ENCODE measurements at regions not wholly inside any gene's neighbourhood (a gene's known extent, or its start where the extent isn't known, plus 50 kb on each side); places are given as distances from the start of the nearest gene placed in this dataset.
A peak's percentile ranks its signal among the peaks of the same experiment; 100 is the strongest.
"Not testable (repeated sequence)": the region's sequence is repeated elsewhere in the genome, so short reads cannot be mapped to it uniquely, and the experiment has no call there.

DNA sequence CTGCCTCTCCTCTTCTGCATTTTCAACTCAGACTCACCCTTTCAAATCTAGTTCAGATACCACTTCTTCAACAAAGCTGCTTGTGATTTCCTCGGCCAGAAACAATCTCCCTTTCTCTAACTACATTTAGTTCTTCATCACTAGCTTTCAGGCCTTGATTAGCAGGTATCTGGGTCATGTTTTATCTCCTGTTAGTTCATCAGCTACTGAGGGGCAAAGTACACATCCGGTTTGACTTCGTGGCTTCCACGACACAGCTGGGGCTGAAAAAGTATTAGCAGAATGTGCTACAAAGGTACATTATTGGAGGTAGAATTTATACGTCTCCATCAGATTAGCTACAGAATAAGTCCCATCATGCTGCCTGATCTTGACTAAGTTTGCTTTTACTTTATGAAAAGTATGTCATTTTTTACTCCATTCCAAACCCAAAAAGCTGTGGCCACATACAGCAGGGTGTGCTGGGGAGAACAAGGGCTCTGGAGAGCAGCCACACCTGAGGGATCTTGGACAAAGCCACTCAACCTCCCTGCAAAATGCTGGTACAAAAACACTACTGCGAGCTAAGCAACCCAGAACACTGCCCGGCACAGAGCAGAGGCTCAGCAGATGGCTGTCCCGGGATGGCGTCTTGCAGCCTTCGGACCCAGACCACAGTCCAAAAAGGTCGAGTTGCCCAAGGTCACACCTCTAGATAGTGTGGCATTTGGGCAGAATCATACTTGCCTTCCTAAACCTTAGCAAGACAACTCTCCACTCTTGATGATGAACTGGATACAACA, 120.5 kb upstream of the PRKX start:
- RAD21 ChIA-PET (ENCODE audit: unreplicated experiment), result not testable (repeated sequence)

DNA sequence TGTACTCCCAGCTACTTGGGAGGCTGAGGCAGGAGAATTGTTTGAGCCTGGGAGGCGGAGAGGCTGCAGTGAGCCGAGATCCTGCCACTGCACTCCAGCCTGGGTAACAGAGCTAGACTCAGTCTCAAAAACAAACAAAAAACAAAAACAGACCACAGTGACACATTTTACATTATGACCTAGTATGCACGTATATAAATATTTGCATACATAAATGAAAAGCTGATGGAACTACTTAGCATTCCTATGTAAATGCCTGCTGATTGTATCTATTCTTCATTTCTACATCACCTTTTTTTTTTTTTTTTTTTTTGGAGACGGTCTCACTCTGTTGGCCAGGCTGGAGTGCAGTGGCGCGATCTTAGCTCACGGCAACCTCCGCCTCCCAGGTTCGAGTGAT, 116.6 kb upstream of the PRKX start:
- H3K27ac ChIP-seq (ENCODE audit: control insufficient read depth, insufficient read depth); intact Hi-C loops (cut with micrococcal nuclease; ENCODE audit: unreplicated experiment); DNase-seq (ENCODE audit: low read depth, low spot score); H3K27me3 ChIP-seq (replicated peaks in 1 of 2; ENCODE audit: control insufficient read depth in 2 of 2, insufficient read depth in 2 of 2, low read length in 1 of 2); CTCF ChIA-PET; FAIRE-seq; H3K9ac ChIP-seq (ENCODE audit: control insufficient read depth, insufficient read depth, low read length); RAD21 ChIA-PET (ENCODE audit: unreplicated experiment); in situ Hi-C loops (cut with MboI); H4K20me1 ChIP-seq (ENCODE audit: control insufficient read depth, insufficient read depth); H2AFZ ChIP-seq (ENCODE audit: control insufficient read depth, low read depth, low read length); H3K9me3 ChIP-seq (replicated peaks; ENCODE audit: control insufficient read depth, insufficient read depth, low read length); H3K4me3 ChIP-seq; SMC1A ChIA-PET (ENCODE audit: uncharacterized antibody, unreplicated experiment); H3K79me2 ChIP-seq (ENCODE audit: control insufficient read depth, insufficient read depth, low read length); H3K4me2 ChIP-seq (ENCODE audit: control insufficient read depth, insufficient read depth); H3K36me3 ChIP-seq (ENCODE audit: control insufficient read depth in 2 of 2, insufficient read depth in 2 of 2, low read length in 1 of 2); POLR2A ChIA-PET; H3K4me1 ChIP-seq (ENCODE audit: control insufficient read depth, insufficient read depth, low read length); BruUV-seq (replicated peaks); ATAC-seq: not testable (repeated sequence)
- 96% methylated on average over 5 of the region's 9 CpGs for WGBS (ENCODE audit: insufficient coverage, insufficient replicate concordance, low lambda C conversion rate, missing lambda C conversion rate)

More for the DNA sequence above, 120.5 kb upstream of the PRKX start:
- intact Hi-C loops (cut with micrococcal nuclease; ENCODE audit: unreplicated experiment); H3K27me3 ChIP-seq (replicated peaks in 1 of 2; ENCODE audit: control insufficient read depth in 2 of 2, insufficient read depth in 2 of 2, low read length in 1 of 2); H3K79me2 ChIP-seq (ENCODE audit: control insufficient read depth, insufficient read depth, low read length); H3K27ac ChIP-seq (ENCODE audit: control insufficient read depth, insufficient read depth); H3K4me1 ChIP-seq (ENCODE audit: control insufficient read depth, insufficient read depth, low read length); H2AFZ ChIP-seq (ENCODE audit: control insufficient read depth, low read depth, low read length); FAIRE-seq; in situ Hi-C loops (cut with MboI); H3K4me3 ChIP-seq; H3K4me2 ChIP-seq (ENCODE audit: control insufficient read depth, insufficient read depth); H3K9me3 ChIP-seq (replicated peaks; ENCODE audit: control insufficient read depth, insufficient read depth, low read length); H3K36me3 ChIP-seq (ENCODE audit: control insufficient read depth in 2 of 2, insufficient read depth in 2 of 2, low read length in 1 of 2); H3K9ac ChIP-seq (ENCODE audit: control insufficient read depth, insufficient read depth, low read length); ATAC-seq; DNase-seq (ENCODE audit: low read depth, low spot score); H4K20me1 ChIP-seq (ENCODE audit: control insufficient read depth, insufficient read depth); POLR2A ChIA-PET; SMC1A ChIA-PET (ENCODE audit: uncharacterized antibody, unreplicated experiment); CTCF ChIA-PET: not testable (repeated sequence)
- no CpG with 5 or more reads among the region's 11 CpGs for WGBS (ENCODE audit: insufficient coverage, insufficient replicate concordance, low lambda C conversion rate, missing lambda C conversion rate)
- BruUV-seq (replicated peaks), result TSS peak; percentile 46

GRCh38 chrX:3829041-3829531, 115.6 kb upstream of the PRKX start:
- H3K27ac ChIP-seq (ENCODE audit: control insufficient read depth, insufficient read depth); H3K36me3 ChIP-seq (ENCODE audit: control insufficient read depth in 2 of 2, insufficient read depth in 2 of 2, low read length in 1 of 2); SMC1A ChIA-PET (ENCODE audit: uncharacterized antibody, unreplicated experiment); H3K27me3 ChIP-seq (replicated peaks in 1 of 2; ENCODE audit: control insufficient read depth in 2 of 2, insufficient read depth in 2 of 2, low read length in 1 of 2); ATAC-seq; CTCF ChIA-PET; in situ Hi-C loops (cut with MboI); H3K4me3 ChIP-seq; H3K79me2 ChIP-seq (ENCODE audit: control insufficient read depth, insufficient read depth, low read length); H3K4me2 ChIP-seq (ENCODE audit: control insufficient read depth, insufficient read depth); H2AFZ ChIP-seq (ENCODE audit: control insufficient read depth, low read depth, low read length); FAIRE-seq; H3K4me1 ChIP-seq (ENCODE audit: control insufficient read depth, insufficient read depth, low read length); POLR2A ChIA-PET; DNase-seq (ENCODE audit: low read depth, low spot score); H4K20me1 ChIP-seq (ENCODE audit: control insufficient read depth, insufficient read depth); RAD21 ChIA-PET (ENCODE audit: unreplicated experiment); intact Hi-C loops (cut with micrococcal nuclease; ENCODE audit: unreplicated experiment); H3K9me3 ChIP-seq (replicated peaks; ENCODE audit: control insufficient read depth, insufficient read depth, low read length); H3K9ac ChIP-seq (ENCODE audit: control insufficient read depth, insufficient read depth, low read length): not testable (repeated sequence)
- TSS peak; percentile 12 for BruUV-seq (replicated peaks)
- WGBS (ENCODE audit: insufficient coverage, insufficient replicate concordance, low lambda C conversion rate, missing lambda C conversion rate), result 82% methylated on average over 5 of the region's 12 CpGs

GRCh38 chrX:3828378-3829040, 115.1 kb upstream of the PRKX start:
- H3K36me3 ChIP-seq (ENCODE audit: control insufficient read depth in 2 of 2, insufficient read depth in 2 of 2, low read length in 1 of 2); H3K9me3 ChIP-seq (replicated peaks; ENCODE audit: control insufficient read depth, insufficient read depth, low read length); H3K27me3 ChIP-seq (replicated peaks in 1 of 2; ENCODE audit: control insufficient read depth in 2 of 2, insufficient read depth in 2 of 2, low read length in 1 of 2); H3K27ac ChIP-seq (ENCODE audit: control insufficient read depth, insufficient read depth); BruUV-seq (replicated peaks); H4K20me1 ChIP-seq (ENCODE audit: control insufficient read depth, insufficient read depth); FAIRE-seq; H3K4me2 ChIP-seq (ENCODE audit: control insufficient read depth, insufficient read depth); RAD21 ChIA-PET (ENCODE audit: unreplicated experiment); POLR2A ChIA-PET; H3K4me3 ChIP-seq; intact Hi-C loops (cut with micrococcal nuclease; ENCODE audit: unreplicated experiment); in situ Hi-C loops (cut with MboI); H3K4me1 ChIP-seq (ENCODE audit: control insufficient read depth, insufficient read depth, low read length); SMC1A ChIA-PET (ENCODE audit: uncharacterized antibody, unreplicated experiment); DNase-seq (ENCODE audit: low read depth, low spot score); ATAC-seq; H2AFZ ChIP-seq (ENCODE audit: control insufficient read depth, low read depth, low read length); H3K9ac ChIP-seq (ENCODE audit: control insufficient read depth, insufficient read depth, low read length); CTCF ChIA-PET; H3K79me2 ChIP-seq (ENCODE audit: control insufficient read depth, insufficient read depth, low read length): not testable (repeated sequence)
- WGBS (ENCODE audit: insufficient coverage, insufficient replicate concordance, low lambda C conversion rate, missing lambda C conversion rate), result 89% methylated on average over 17 of the region's 20 CpGs

Measured in GM12878 (cell line).